NCI-H82 (cell line): ENCODE measurements at regions not wholly inside any gene's neighbourhood (a gene's known extent, or its start where the extent isn't known, plus 50 kb on each side); places are given as distances from the start of the nearest gene placed in this dataset.

Experiments used
- DNase-seq: peaks from one replicate; lab custom pipeline; 2025; lab: John Stamatoyannopoulos, UW

- DNase-seq, result no peak
Observed at GRCh38 chr6:121020656-121021055, 313.6 kb downstream of the TBC1D32 start.

- no peak for DNase-seq
Observed at GRCh38 chr6:121008553-121008952, 325.7 kb downstream of the TBC1D32 start.

- DNase-seq, result no peak
Observed at GRCh38 chr6:121006024-121006423, 328.3 kb downstream of the TBC1D32 start.

GRCh38 chr6:121000381-121000780, 333.9 kb downstream of the TBC1D32 start:
- no peak for DNase-seq

- DNase-seq, result no peak
Observed at GRCh38 chr6:120996340-120996739, 337.9 kb downstream of the TBC1D32 start.

GRCh38 chr6:120994573-120994967, 339.7 kb downstream of the TBC1D32 start:
- no peak for DNase-seq

GRCh38 chr6:120993929-120994572, 340.2 kb downstream of the TBC1D32 start:
- DNase-seq, result no peak

- DNase-seq, result no peak
Observed at GRCh38 chr6:120992257-120992656, 342.0 kb downstream of the TBC1D32 start.

GRCh38 chr6:120990866-120991265, 343.4 kb downstream of the TBC1D32 start:
- DNase-seq, result no peak

- no peak for DNase-seq
Observed at GRCh38 chr6:120981835-120982234, 352.4 kb downstream of the TBC1D32 start.

GRCh38 chr6:120966321-120966720, 368.0 kb downstream of the TBC1D32 start:
- no peak for DNase-seq

GRCh38 chr6:120965814-120966213, 368.5 kb downstream of the TBC1D32 start:
- DNase-seq, result no peak

- DNase-seq, result no peak
Observed at GRCh38 chr6:120960761-120961160, 373.5 kb downstream of the TBC1D32 start.

- peak; percentile 83 for DNase-seq
Observed at GRCh38 chr6:120954111-120954510, 380.2 kb downstream of the TBC1D32 start.

GRCh38 chr6:120951258-120951657, 383.0 kb downstream of the TBC1D32 start:
- no peak for DNase-seq

GRCh38 chr6:120947111-120947510, 387.2 kb downstream of the TBC1D32 start:
- no peak for DNase-seq

GRCh38 chr6:120945905-120946594, 388.2 kb downstream of the TBC1D32 start:
- DNase-seq, result no peak

GRCh38 chr6:120938876-120939472, 395.3 kb downstream of the TBC1D32 start:
- no peak for DNase-seq

GRCh38 chr6:120938164-120938875, 396.0 kb downstream of the TBC1D32 start:
- DNase-seq, result no peak

- no peak for DNase-seq
Observed at GRCh38 chr6:120935908-120936307, 398.4 kb downstream of the TBC1D32 start.

GRCh38 chr6:120935016-120935415, 399.3 kb downstream of the TBC1D32 start:
- no peak for DNase-seq

GRCh38 chr6:120931520-120932180, 402.6 kb downstream of the TBC1D32 start:
- DNase-seq, result peak; percentile 44
